ENCODE measurements at regions not wholly inside any gene's neighbourhood (a gene's known extent, or its start where the extent isn't known, plus 50 kb on each side); places are given as distances from the start of the nearest gene placed in this dataset.

GRCh38 chr15:99895189-99895955 is 162.1 kb upstream of the LYSMD4 start:
- Histone ChIP-seq H3K9ac (replicated peaks; ENCODE audit: extremely low read depth, insufficient read depth, low read length) (no peak overlapping the region), H3K4me3 (replicated peaks in 1 of 3; ENCODE audit: insufficient read depth in 1 of 3, low read depth in 1 of 3, low read length in 3 of 3) (no peak overlapping the region), H3K4me2 (ENCODE audit: insufficient read depth, low read length) (no peak overlapping the region), H3K9me3 (replicated peaks; ENCODE audit: control insufficient read depth, insufficient read depth, low read length) (no peaks in the 10 kb centered on the region), H3K9me1 (replicated peaks; ENCODE audit: control insufficient read depth, extremely low read depth, insufficient read depth, low read length) (no peaks in the 10 kb centered on the region), H3K4me1 (ENCODE audit: control insufficient read depth, extremely low read depth, insufficient read depth, low read length) (no peaks in the 10 kb centered on the region), H3K79me2 (ENCODE audit: control insufficient read depth, insufficient read depth, low read length) (no peaks in the 10 kb centered on the region), H4K20me1 (replicated peaks; ENCODE audit: control insufficient read depth, extremely low read depth, insufficient read depth, low read length) (no peaks in the 10 kb centered on the region), H3K27ac (ENCODE audit: insufficient read depth, low read depth, low read length) (no peak overlapping the region), H3K27me3 (ENCODE audit: control insufficient read depth in 2 of 2, insufficient read depth in 2 of 2, low read length in 2 of 2) (no peaks in the 10 kb centered on the region), H2AFZ (ENCODE audit: low read depth, low read length) (no peak overlapping the region), H3K36me3 (ENCODE audit: control insufficient read depth in 2 of 2, extremely low read depth in 1 of 2, insufficient read depth in 2 of 2, low read length in 2 of 2) (no peaks in the 10 kb centered on the region)
- TF ChIP-seq MYC (IDR thresholded peaks at IDR 0.05; ENCODE audit: low read depth, low read length) (no peak), EZH2 (IDR thresholded peaks at IDR 0.05; ENCODE audit: borderline replicate concordance, low read depth, low read length, severe bottlenecking) (no peak), CTCF (IDR thresholded peaks at IDR 0.05; ENCODE audit: extremely low read depth in 1 of 2, insufficient read depth in 1 of 2, low read depth in 1 of 2, low read length in 2 of 2) (no peak), GATA2 (IDR thresholded peaks at IDR 0.05; ENCODE audit: insufficient read depth, insufficient read length, low read depth, low read length) (no peak), JUN (IDR thresholded peaks at IDR 0.05; ENCODE audit: borderline replicate concordance, insufficient read depth, insufficient read length, low read depth) (no peak), FOS (IDR thresholded peaks at IDR 0.05; ENCODE audit: borderline replicate concordance, insufficient read depth, low read length) (no peak), MAX (IDR thresholded peaks at IDR 0.05; ENCODE audit: insufficient read depth, insufficient read length) (no peak), POLR2A (IDR thresholded peaks at IDR 0.05; ENCODE audit: low read depth, low read length) (no peak), POLR2AphosphoS5 (IDR thresholded peaks at IDR 0.05; ENCODE audit: insufficient read depth, low read depth, low read length) (no peak)
- CTCF ChIA-PET: no interaction called here
- no peak for DNase-seq (ENCODE audit: low read depth, low spot score)
- dilution Hi-C loops (cut with MboI; ENCODE audit: extremely low pct_ligation_motif_present, low sequenced_read_pairs): no loop called here
- no peak for FAIRE-seq
- intact Hi-C loops (cut with micrococcal nuclease): no loop called here
- BruUV-seq (replicated peaks): no TSS peak
- POLR2A ChIA-PET: no interaction called here

All from endothelial cell of umbilical vein (primary cell).